Heart left ventricle (tissue), 13 donors: ENCODE measurements at regions not wholly inside any gene's neighbourhood (a gene's known extent, or its start where the extent isn't known, plus 50 kb on each side); places are given as distances from the start of the nearest gene placed in this dataset.

Experiments
- CTCF ChIP-seq, 12 donors: fragments of 200-600 bp; sonication (generic) in 4 of 12; IDR thresholded peaks; one replicate each; pipeline versions ENCODE4 v1.5.0 to v1.8.0; 2018 to 2022; ENCODE audit warnings: antibody characterized with exemption in 12 of 12, mild to moderate bottlenecking in 5 of 12
- POLR2A ChIP-seq, 2 donors: fragments of 450-650 bp; IDR thresholded peaks; one replicate each; pipeline ENCODE4 v1.6.1; 2017; ENCODE audit warnings: antibody characterized with exemption in 2 of 2, mild to moderate bottlenecking in 2 of 2, moderate library complexity in 2 of 2
- donor health status: ischemic (EF 13 %, LVEDD 7.1; RV severe dilation, severe dysfunction).
- donor health status: DM: no; HTN: yes; CAD: no.
- donor health status: DM: no; HTN: no; CAD: no.
- donor health status: ischemic (EF 25% LVEDD 6.9; RV normal size, moderate dysfunction).
- donor health status: ischemic (EF 25% LVEDD 5.7; RV mildly dilated, moderate dysfunction).
- donor health status: ischemic (EF 35%, LVEDD 5.7; RV mildly dilated, moderate dysfunction).
- donor health status: nonischemic (EF 11% LVEDD 7.7; RV severe dilation, severe dysfunction).
- donor health status: DM: yes; HTN: yes; CAD: no.
- donor health status: PGD.
- donor health status: ischemic (EF 29% LVEDD 5.4; RV normal size, mild dysfunction).
- donor health status: nonischemic (EF 23%, LVEDD 6.1; RV moderate dilation, normal function).

- no peak for TF ChIP-seq CTCF (IDR thresholded peaks at IDR 0.05)
- TF ChIP-seq POLR2A (IDR thresholded peaks at IDR 0.05): no peak
These were observed 217.0 kb upstream of the NREP start for GRCh38 chr5:111973961-111974360.
